Stomach (tissue), 8 donors: ENCODE measurements at regions not wholly inside any gene's neighbourhood (a gene's known extent, or its start where the extent isn't known, plus 50 kb on each side); places are given as distances from the start of the nearest gene placed in this dataset.

Experiments used
- DNase-seq, 2 donors: peaks; one replicate each; pipeline versions ENCODE4 v3.0.0 to v3.0.0-alpha.2; 2013 to 2019
- H3K27ac ChIP-seq, 5 donors: fragments of 200-600 bp in 4 of 5; sonication (generic) in 4 of 5; one replicate each; pipeline ENCODE4 v1.5.1; 2013 to 2019; ENCODE audit warnings: mild to moderate bottlenecking in 1 of 5, moderate library complexity in 1 of 5
- H3K27me3 ChIP-seq, 3 donors: fragments of 200-600 bp; sonication (generic); one replicate each; pipeline ENCODE4 v1.5.1; 2017 to 2019; ENCODE audit warnings: mixed run types in 1 of 3
- H3K36me3 ChIP-seq, 4 donors: fragments of 200-600 bp; sonication (generic); 1 replicate in 3 of 4; 2 replicates in 1 of 4; pipeline ENCODE4 v1.5.1; 2016 to 2019
- H3K4me1 ChIP-seq, 4 donors: fragments of 200-600 bp; sonication (generic); one replicate each; pipeline ENCODE4 v1.5.1; 2016 to 2019
- H3K4me3 ChIP-seq, 4 donors: fragments of 200-600 bp; sonication (generic) in 3 of 4; one replicate each; pipeline ENCODE4 v1.5.1; 2016 to 2019; ENCODE audit warnings: mild to moderate bottlenecking in 1 of 4
- H3K9me3 ChIP-seq, 4 donors: fragments of 200-600 bp; sonication (generic); one replicate each; pipeline ENCODE4 v1.5.1; 2016 to 2019
- EP300 ChIP-seq: sonication (generic); formaldehyde crosslinking; IDR thresholded peaks from one replicate; pipeline ENCODE4 v1.6.1; 2017; ENCODE audit warnings: antibody characterized with exemption
- POLR2A ChIP-seq, 4 donors: fragments of 450-650 bp; IDR thresholded peaks; one replicate each; pipeline ENCODE4 v1.6.1; 2016; ENCODE audit warnings: antibody characterized with exemption in 4 of 4, control low read depth in 2 of 4, mild to moderate bottlenecking in 1 of 4, moderate library complexity in 1 of 4
- POLR2AphosphoS5 ChIP-seq, 3 donors: sonication (generic); formaldehyde crosslinking; IDR thresholded peaks; one replicate each; pipeline ENCODE4 v1.6.1; 2016; ENCODE audit warnings: antibody characterized with exemption in 3 of 3
- WGBS, 5 donors: extraction: QIAGEN DNeasy Blood & Tissue Kit in 3 of 5; methylation state at CpG; one replicate each; pipeline versions ENCODE4 v1.1.5 to v1.1.7; 2013 to 2018; 5-methylcytosine and 5-hydroxymethylcytosine counted together
- intact Hi-C: fragments of 100-400 bp; cut with DNase I; formaldehyde crosslinking; loops from one replicate; pipeline ENCODE4 v1.15.1; 2023; ENCODE audit warnings: low total_unique reads
- TF ChIP-seq, protein P1 (sequence below), 7 experiments: fragments of 450-650 bp in 4 of 7; fragments of 200-600 bp in 3 of 7; sonication (generic) in 3 of 7; IDR thresholded peaks; one replicate each; pipeline ENCODE4 v1.5.1; 2016 to 2019; ENCODE audit warnings: antibody characterized with exemption in 7 of 7, control low read depth in 2 of 7, mild to moderate bottlenecking in 1 of 7
- donor health status: healthy with polysubstance abuse.
- donor health status: Bipolar disorder and iron deficiency.
- donor health status: healthy.

DNA sequence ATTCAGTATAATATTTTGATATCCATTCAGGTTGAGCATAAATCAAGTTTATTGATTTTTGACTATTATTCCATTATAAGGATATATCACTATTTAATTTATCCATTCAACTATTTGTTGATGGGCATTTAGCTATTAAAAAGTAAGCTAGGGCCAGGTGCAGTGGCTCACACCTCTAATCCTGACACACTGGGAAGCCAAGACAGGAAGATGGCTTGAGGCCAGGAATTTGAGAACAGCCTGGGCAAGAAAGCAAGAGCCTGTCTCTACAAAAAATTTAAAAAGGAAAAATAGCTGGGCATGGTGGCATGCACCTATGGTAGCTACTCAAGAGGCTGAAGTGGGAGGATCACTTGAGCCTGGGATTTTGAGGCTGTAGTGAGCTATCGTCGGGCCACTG lies 183.5 kb downstream of the HNMT start:
- TF ChIP-seq POLR2A (IDR thresholded peaks at IDR 0.05) (no peak), POLR2AphosphoS5 (IDR thresholded peaks at IDR 0.05) (no peak), EP300 (no peak)
- TF ChIP-seq, protein P1, sequence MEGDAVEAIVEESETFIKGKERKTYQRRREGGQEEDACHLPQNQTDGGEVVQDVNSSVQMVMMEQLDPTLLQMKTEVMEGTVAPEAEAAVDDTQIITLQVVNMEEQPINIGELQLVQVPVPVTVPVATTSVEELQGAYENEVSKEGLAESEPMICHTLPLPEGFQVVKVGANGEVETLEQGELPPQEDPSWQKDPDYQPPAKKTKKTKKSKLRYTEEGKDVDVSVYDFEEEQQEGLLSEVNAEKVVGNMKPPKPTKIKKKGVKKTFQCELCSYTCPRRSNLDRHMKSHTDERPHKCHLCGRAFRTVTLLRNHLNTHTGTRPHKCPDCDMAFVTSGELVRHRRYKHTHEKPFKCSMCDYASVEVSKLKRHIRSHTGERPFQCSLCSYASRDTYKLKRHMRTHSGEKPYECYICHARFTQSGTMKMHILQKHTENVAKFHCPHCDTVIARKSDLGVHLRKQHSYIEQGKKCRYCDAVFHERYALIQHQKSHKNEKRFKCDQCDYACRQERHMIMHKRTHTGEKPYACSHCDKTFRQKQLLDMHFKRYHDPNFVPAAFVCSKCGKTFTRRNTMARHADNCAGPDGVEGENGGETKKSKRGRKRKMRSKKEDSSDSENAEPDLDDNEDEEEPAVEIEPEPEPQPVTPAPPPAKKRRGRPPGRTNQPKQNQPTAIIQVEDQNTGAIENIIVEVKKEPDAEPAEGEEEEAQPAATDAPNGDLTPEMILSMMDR (IDR thresholded peaks at IDR 0.05): no peak
- no peak for DNase-seq
- Histone ChIP-seq H3K4me3 (no peak overlapping the region), H3K4me1 (no peaks in the 10 kb centered on the region), H3K36me3 (peaks cover 0 to 8% (median 0%) of the 10 kb centered on the region in 4 donors), H3K27ac (no peak overlapping the region), H3K27me3 (no peaks in the 10 kb centered on the region), H3K9me3 (no peaks in the 10 kb centered on the region)
- WGBS, 5 donors: 93 to 100% (median 97%) methylated on average over 2 of the region's 2 CpGs
- intact Hi-C loops: no loop called here

GRCh38 chr2:138155304-138155703 lies 191.0 kb downstream of the HNMT start:
- Histone ChIP-seq H3K27ac (no peak overlapping the region), H3K9me3 (no peaks in the 10 kb centered on the region), H3K27me3 (no peaks in the 10 kb centered on the region), H3K36me3 (peaks cover 0 to 8% (median 0%) of the 10 kb centered on the region in 4 donors), H3K4me1 (no peaks in the 10 kb centered on the region), H3K4me3 (no peak overlapping the region)
- intact Hi-C loops: no loop called here
- TF ChIP-seq, protein P1 (IDR thresholded peaks at IDR 0.05): no peak
- no peak for TF ChIP-seq EP300
- TF ChIP-seq POLR2AphosphoS5 (IDR thresholded peaks at IDR 0.05): no peak
- no peak for TF ChIP-seq POLR2A (IDR thresholded peaks at IDR 0.05)
- DNase-seq: no peak
- 88 to 100% (median 94%) methylated on average over 1 of the region's 1 CpG for WGBS, 5 donors

GRCh38 chr2:138157372-138157771 lies 193.1 kb downstream of the HNMT start:
- H3K36me3 ChIP-seq: peaks cover 0 to 1% (median 0%) of the 10 kb centered on the region in 4 donors
- no peaks in the 10 kb centered on the region for H3K27me3 ChIP-seq
- no peak for DNase-seq
- no peaks in the 10 kb centered on the region for H3K4me1 ChIP-seq
- WGBS, 5 donors: 85 to 93% (median 92%) methylated on average over 4 of the region's 4 CpGs
- H3K9me3 ChIP-seq: peaks cover 0 to 3% (median 0%) of the 10 kb centered on the region in 4 donors
- H3K4me3 ChIP-seq: no peak overlapping the region
- TF ChIP-seq EP300: no peak
- no peak for TF ChIP-seq POLR2AphosphoS5 (IDR thresholded peaks at IDR 0.05)
- TF ChIP-seq, protein P1 (IDR thresholded peaks at IDR 0.05): no peak
- TF ChIP-seq POLR2A (IDR thresholded peaks at IDR 0.05): no peak
- intact Hi-C loops: no loop called here
- no peak overlapping the region for H3K27ac ChIP-seq

GRCh38 chr2:138170485-138170884 lies 206.2 kb downstream of the HNMT start:
- H3K9me3 ChIP-seq: peaks cover 0 to 9% (median 6%) of the 10 kb centered on the region in 4 donors
- DNase-seq: no peak
- 66 to 86% (median 70%) methylated on average over 5 of the region's 5 CpGs for WGBS, 5 donors
- intact Hi-C loops: no loop called here
- no peak overlapping the region for H3K4me3 ChIP-seq
- no peak overlapping the region for H3K27ac ChIP-seq
- H3K27me3 ChIP-seq: no peaks in the 10 kb centered on the region
- TF ChIP-seq, protein P1 (IDR thresholded peaks at IDR 0.05): no peak
- TF ChIP-seq POLR2AphosphoS5 (IDR thresholded peaks at IDR 0.05) (no peak), POLR2A (IDR thresholded peaks at IDR 0.05) (no peak), EP300 (no peak)
- no peaks in the 10 kb centered on the region for H3K36me3 ChIP-seq
- H3K4me1 ChIP-seq: no peaks in the 10 kb centered on the region
